GM12878 (cell line): ENCODE measurements at regions not wholly inside any gene's neighbourhood (a gene's known extent, or its start where the extent isn't known, plus 50 kb on each side); places are given as distances from the start of the nearest gene placed in this dataset.

Experiments
- ATAC-seq: fragments of 200-7000 bp; cut with Tn5 transposase; 3 replicates; pipeline ENCODE4 v1.9.1; 2020; ENCODE audit warnings: mild to moderate bottlenecking, moderate library complexity
- BruUV-seq: library from RNA; stranded (reverse); fragments of 400-500 nt; replicated peaks from 2 replicates; lab custom pipeline; 2021; lab: Mats Ljungman, UMichigan
- CTCF ChIA-PET: fragments of 300-600 bp; sonication (Branson Sonifier 250); formaldehyde crosslinking; extraction: SDS; loops from one replicate; lab custom pipeline; 2021; ENCODE audit warnings: inconsistent platforms; lab: Yijun Ruan, JAX
- POLR2A ChIA-PET: fragments of 350-600 bp; formaldehyde crosslinking; extraction: SDS; loops from one replicate; lab custom pipeline; 2021; ENCODE audit warnings: inconsistent platforms; lab: Charles Lee
- RAD21 ChIA-PET: fragments of 300-600 bp; sonication (Branson Sonifier 250); formaldehyde crosslinking; loops from one replicate; lab custom pipeline; 2023; ENCODE audit warnings: antibody characterized with exemption; ENCODE audit not compliant: unreplicated experiment; lab: Charles Lee
- SMC1A ChIA-PET: fragments of 300-600 bp; sonication (Branson Sonifier 250); formaldehyde crosslinking; loops from one replicate; lab custom pipeline; 2023; ENCODE audit not compliant: unreplicated experiment, uncharacterized antibody; lab: Charles Lee
- DNase-seq: peaks from one replicate; pipeline ENCODE4 v3.0.0-alpha.2; 2011; ENCODE audit warnings: low read depth, low spot score
- FAIRE-seq: peaks from 3 replicates; lab custom pipeline; 2011; peaks lifted over from hg19 to GRCh38; lab: Jason Lieb, UNC
- H2AFZ ChIP-seq: 2 replicates; pipeline ENCODE4 v1.6.0; 2011; ENCODE audit warnings: low read depth, low read length, control low read depth; ENCODE audit not compliant: control insufficient read depth
- H3K27ac ChIP-seq: 2 replicates; pipeline ENCODE4 v1.5.1; 2011; ENCODE audit warnings: control low read depth; ENCODE audit not compliant: control insufficient read depth, insufficient read depth
- H3K27me3 ChIP-seq, 2 experiments: replicated peaks in 1 of 2; 2 replicates each; pipeline versions ENCODE4 v1.6.0 to v1.6.1; 2011; ENCODE audit warnings: low read length in 1 of 2; ENCODE audit not compliant: control insufficient read depth in 2 of 2, insufficient read depth in 2 of 2
- H3K36me3 ChIP-seq, 2 experiments: 2 replicates each; pipeline ENCODE4 v1.5.1; 2011; ENCODE audit warnings: low read length in 1 of 2; ENCODE audit not compliant: control insufficient read depth in 2 of 2, insufficient read depth in 2 of 2
- H3K4me1 ChIP-seq: 2 replicates; pipeline ENCODE4 v1.6.1; 2011; ENCODE audit warnings: mild to moderate bottlenecking, low read length, moderate library complexity, mixed read lengths; ENCODE audit not compliant: control insufficient read depth, insufficient read depth
- H3K4me2 ChIP-seq: 2 replicates; pipeline ENCODE4 v1.6.0; 2011; ENCODE audit warnings: control low read depth; ENCODE audit not compliant: control insufficient read depth, insufficient read depth
- H3K4me3 ChIP-seq: fragments of 200-600 bp; sonication (generic); 2 replicates; pipeline ENCODE4 v1.5.1; 2016
- H3K79me2 ChIP-seq: 2 replicates; pipeline ENCODE4 v1.6.0; 2011; ENCODE audit warnings: low read length; ENCODE audit not compliant: control insufficient read depth, insufficient read depth
- H3K9ac ChIP-seq: 2 replicates; pipeline ENCODE4 v1.8.0; 2011; ENCODE audit warnings: low read length, control low read depth, mixed read lengths; ENCODE audit not compliant: control insufficient read depth, insufficient read depth
- H3K9me3 ChIP-seq: replicated peaks from 3 replicates; pipeline ENCODE4 v1.5.1; 2011; ENCODE audit warnings: mild to moderate bottlenecking, low read length; ENCODE audit not compliant: control insufficient read depth, insufficient read depth
- H4K20me1 ChIP-seq: 2 replicates; pipeline ENCODE4 v1.6.0; 2011; ENCODE audit not compliant: control insufficient read depth, insufficient read depth
- BMI1 ChIP-seq: fragments of 450-650 bp; IDR thresholded peaks from 2 replicates; pipeline ENCODE4 v1.6.1; 2016; ENCODE audit warnings: mild to moderate bottlenecking, moderate library complexity, borderline replicate concordance
- CHD4 ChIP-seq: fragments of 200-600 bp; sonication (generic); IDR thresholded peaks from 2 replicates; pipeline ENCODE4 v1.6.1; 2016; ENCODE audit warnings: mild to moderate bottlenecking
- CREM ChIP-seq: IDR thresholded peaks from 2 replicates; pipeline ENCODE4 v1.6.1; 2014; ENCODE audit warnings: antibody characterized with exemption, low read depth
- JUNB ChIP-seq: IDR thresholded peaks from 2 replicates; pipeline ENCODE4 v1.6.1; 2016; ENCODE audit warnings: antibody characterized with exemption, mild to moderate bottlenecking
- MTA2 ChIP-seq: fragments of 450-650 bp; IDR thresholded peaks from 2 replicates; pipeline ENCODE4 v1.6.1; 2016; ENCODE audit warnings: low read depth, mild to moderate bottlenecking, moderate library complexity
- MYB ChIP-seq: fragments of 150-350 bp; IDR thresholded peaks from 2 replicates; pipeline ENCODE4 v1.6.1; 2014; ENCODE audit warnings: mild to moderate bottlenecking, low read depth, low read length, borderline replicate concordance
- NFIC ChIP-seq: IDR thresholded peaks from 2 replicates; pipeline ENCODE4 v1.6.1; 2012; ENCODE audit warnings: low read depth, mild to moderate bottlenecking, inconsistent platforms, low read length, moderate library complexity
- NFYB ChIP-seq: IDR thresholded peaks from 2 replicates; pipeline ENCODE4 v1.6.1; 2011; ENCODE audit warnings: low read depth, mild to moderate bottlenecking, low read length, improper control_type of control experiment, moderate library complexity; ENCODE audit not compliant: insufficient read depth
- PML ChIP-seq: IDR thresholded peaks from 2 replicates; pipeline ENCODE4 v1.6.1; 2012; ENCODE audit warnings: low read length, inconsistent platforms
- POU2F2 ChIP-seq: IDR thresholded peaks from 3 replicates; pipeline ENCODE4 v1.6.1; 2011; ENCODE audit warnings: low read depth, mild to moderate bottlenecking, low read length, borderline replicate concordance
- RBBP5 ChIP-seq: fragments of 200-600 bp; sonication (generic); conservative IDR thresholded peaks from 2 replicates; pipeline ENCODE4 v1.6.1; 2016
- WGBS: methylation state at CpG from one replicate; pipeline ENCODE4 v1.1.6; 2016; ENCODE audit warnings: low lambda C conversion rate; ENCODE audit not compliant: insufficient replicate concordance, insufficient coverage; ENCODE audit errors: missing lambda C conversion rate; 5-methylcytosine and 5-hydroxymethylcytosine counted together
- in situ Hi-C: fragments of 300-500 bp; cut with MboI; formaldehyde crosslinking; loops from 9 replicates; pipeline ENCODE4 v1.14.3; 2018; ENCODE audit warnings: mixed read lengths
- intact Hi-C: fragments of 100-400 bp; cut with micrococcal nuclease; formaldehyde crosslinking; loops from one replicate; pipeline ENCODE4 v1.14.2; 2022; ENCODE audit not compliant: unreplicated experiment
- TF ChIP-seq, protein P1 (sequence below): fragments of 450-650 bp; IDR thresholded peaks from 2 replicates; pipeline ENCODE4 v1.6.1; 2014; ENCODE audit warnings: mild to moderate bottlenecking
- TF ChIP-seq, protein P2 (sequence below): IDR thresholded peaks from 2 replicates; pipeline ENCODE4 v1.6.1; 2012; ENCODE audit warnings: improper control_type of control experiment, low read depth, low read length; ENCODE audit not compliant: insufficient replicate concordance
- TF ChIP-seq, protein P3 (sequence below): fragments of 450-650 bp; IDR thresholded peaks from 2 replicates; pipeline ENCODE4 v1.6.1; 2016; ENCODE audit warnings: mild to moderate bottlenecking
- TF ChIP-seq, protein P4 (sequence below): IDR thresholded peaks from 2 replicates; pipeline ENCODE4 v1.6.1; 2012; ENCODE audit warnings: mild to moderate bottlenecking, low read depth, low read length

DNA sequence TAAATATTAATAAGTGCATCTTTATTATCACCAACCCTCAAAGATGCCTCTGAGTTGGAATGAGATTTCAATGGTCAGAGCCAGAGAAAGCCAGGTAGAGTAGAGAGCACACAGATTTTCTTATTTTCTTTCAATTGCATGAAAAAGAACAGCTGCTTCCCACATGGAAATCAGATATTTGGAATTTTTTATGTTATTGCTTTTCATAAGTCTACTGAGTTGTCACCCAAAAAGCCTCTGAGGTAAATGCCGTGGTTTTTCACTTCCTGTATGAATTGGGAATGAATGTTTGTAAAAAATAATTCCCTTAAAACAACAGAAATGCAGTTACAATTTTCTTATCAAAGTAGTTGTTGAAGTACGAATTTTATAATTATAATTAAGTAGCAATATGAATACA lies 563.1 kb downstream of the RFPL4B start (continued):
- TF ChIP-seq, protein P1, sequence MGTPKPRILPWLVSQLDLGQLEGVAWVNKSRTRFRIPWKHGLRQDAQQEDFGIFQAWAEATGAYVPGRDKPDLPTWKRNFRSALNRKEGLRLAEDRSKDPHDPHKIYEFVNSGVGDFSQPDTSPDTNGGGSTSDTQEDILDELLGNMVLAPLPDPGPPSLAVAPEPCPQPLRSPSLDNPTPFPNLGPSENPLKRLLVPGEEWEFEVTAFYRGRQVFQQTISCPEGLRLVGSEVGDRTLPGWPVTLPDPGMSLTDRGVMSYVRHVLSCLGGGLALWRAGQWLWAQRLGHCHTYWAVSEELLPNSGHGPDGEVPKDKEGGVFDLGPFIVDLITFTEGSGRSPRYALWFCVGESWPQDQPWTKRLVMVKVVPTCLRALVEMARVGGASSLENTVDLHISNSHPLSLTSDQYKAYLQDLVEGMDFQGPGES = no peak
- TF ChIP-seq, protein P2, sequence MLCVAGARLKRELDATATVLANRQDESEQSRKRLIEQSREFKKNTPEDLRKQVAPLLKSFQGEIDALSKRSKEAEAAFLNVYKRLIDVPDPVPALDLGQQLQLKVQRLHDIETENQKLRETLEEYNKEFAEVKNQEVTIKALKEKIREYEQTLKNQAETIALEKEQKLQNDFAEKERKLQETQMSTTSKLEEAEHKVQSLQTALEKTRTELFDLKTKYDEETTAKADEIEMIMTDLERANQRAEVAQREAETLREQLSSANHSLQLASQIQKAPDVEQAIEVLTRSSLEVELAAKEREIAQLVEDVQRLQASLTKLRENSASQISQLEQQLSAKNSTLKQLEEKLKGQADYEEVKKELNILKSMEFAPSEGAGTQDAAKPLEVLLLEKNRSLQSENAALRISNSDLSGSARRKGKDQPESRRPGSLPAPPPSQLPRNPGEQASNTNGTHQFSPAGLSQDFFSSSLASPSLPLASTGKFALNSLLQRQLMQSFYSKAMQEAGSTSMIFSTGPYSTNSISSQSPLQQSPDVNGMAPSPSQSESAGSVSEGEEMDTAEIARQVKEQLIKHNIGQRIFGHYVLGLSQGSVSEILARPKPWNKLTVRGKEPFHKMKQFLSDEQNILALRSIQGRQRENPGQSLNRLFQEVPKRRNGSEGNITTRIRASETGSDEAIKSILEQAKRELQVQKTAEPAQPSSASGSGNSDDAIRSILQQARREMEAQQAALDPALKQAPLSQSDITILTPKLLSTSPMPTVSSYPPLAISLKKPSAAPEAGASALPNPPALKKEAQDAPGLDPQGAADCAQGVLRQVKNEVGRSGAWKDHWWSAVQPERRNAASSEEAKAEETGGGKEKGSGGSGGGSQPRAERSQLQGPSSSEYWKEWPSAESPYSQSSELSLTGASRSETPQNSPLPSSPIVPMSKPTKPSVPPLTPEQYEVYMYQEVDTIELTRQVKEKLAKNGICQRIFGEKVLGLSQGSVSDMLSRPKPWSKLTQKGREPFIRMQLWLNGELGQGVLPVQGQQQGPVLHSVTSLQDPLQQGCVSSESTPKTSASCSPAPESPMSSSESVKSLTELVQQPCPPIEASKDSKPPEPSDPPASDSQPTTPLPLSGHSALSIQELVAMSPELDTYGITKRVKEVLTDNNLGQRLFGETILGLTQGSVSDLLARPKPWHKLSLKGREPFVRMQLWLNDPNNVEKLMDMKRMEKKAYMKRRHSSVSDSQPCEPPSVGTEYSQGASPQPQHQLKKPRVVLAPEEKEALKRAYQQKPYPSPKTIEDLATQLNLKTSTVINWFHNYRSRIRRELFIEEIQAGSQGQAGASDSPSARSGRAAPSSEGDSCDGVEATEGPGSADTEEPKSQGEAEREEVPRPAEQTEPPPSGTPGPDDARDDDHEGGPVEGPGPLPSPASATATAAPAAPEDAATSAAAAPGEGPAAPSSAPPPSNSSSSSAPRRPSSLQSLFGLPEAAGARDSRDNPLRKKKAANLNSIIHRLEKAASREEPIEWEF = no peak
- no peak for TF ChIP-seq POU2F2
- no peak for TF ChIP-seq BMI1
- TF ChIP-seq NFIC = no peak
- TF ChIP-seq PML = no peak
- no peak for TF ChIP-seq RBBP5
- TF ChIP-seq JUNB = no peak
- TF ChIP-seq CHD4 = no peak

DNA sequence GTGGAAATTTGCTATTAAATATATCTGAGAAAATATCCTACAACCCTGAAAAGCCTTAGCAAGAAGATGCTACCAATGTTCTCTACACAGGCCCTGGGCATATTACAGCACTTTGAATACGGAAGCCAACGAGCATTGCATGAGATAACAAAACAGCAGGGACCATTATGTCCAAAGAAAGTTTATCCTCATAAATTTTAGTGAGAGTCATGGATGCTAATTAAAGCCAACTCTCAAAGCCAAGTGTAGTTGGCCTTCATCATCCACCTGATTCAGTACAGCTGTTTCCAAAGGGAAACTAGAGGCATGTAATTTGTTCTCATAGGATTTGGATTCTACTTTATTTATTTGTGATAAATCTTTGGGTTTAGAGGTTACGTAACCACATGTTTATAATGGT lies 564.8 kb downstream of the RFPL4B start:
- Histone ChIP-seq H3K27me3 (no peaks in the 10 kb centered on the region), H3K36me3 (no peaks in the 10 kb centered on the region), H3K4me1 (no peaks in the 10 kb centered on the region), H3K9me3 (no peaks in the 10 kb centered on the region), H3K79me2 (no peaks in the 10 kb centered on the region), H3K27ac (no peak overlapping the region), H4K20me1 (no peaks in the 10 kb centered on the region), H2AFZ (no peak overlapping the region), H3K4me2 (no peak overlapping the region), H3K4me3 (no peak overlapping the region), H3K9ac (no peak overlapping the region)
- intact Hi-C loops = no loop called here
- WGBS = 48% methylated on average over 3 of the region's 3 CpGs
- ChIA-PET SMC1A (no interaction called here), RAD21 (no interaction called here), CTCF (no interaction called here), POLR2A (no interaction called here)
- in situ Hi-C loops = no loop called here
- BruUV-seq = no TSS peak
- ATAC-seq (no peak), FAIRE-seq (no peak), DNase-seq (no peak)
- no peak for TF ChIP-seq MTA2
- TF ChIP-seq CREM = no peak
- no peak for TF ChIP-seq MYB
- TF ChIP-seq, protein P3, sequence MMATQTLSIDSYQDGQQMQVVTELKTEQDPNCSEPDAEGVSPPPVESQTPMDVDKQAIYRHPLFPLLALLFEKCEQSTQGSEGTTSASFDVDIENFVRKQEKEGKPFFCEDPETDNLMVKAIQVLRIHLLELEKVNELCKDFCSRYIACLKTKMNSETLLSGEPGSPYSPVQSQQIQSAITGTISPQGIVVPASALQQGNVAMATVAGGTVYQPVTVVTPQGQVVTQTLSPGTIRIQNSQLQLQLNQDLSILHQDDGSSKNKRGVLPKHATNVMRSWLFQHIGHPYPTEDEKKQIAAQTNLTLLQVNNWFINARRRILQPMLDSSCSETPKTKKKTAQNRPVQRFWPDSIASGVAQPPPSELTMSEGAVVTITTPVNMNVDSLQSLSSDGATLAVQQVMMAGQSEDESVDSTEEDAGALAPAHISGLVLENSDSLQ = no peak
- TF ChIP-seq, protein P4, sequence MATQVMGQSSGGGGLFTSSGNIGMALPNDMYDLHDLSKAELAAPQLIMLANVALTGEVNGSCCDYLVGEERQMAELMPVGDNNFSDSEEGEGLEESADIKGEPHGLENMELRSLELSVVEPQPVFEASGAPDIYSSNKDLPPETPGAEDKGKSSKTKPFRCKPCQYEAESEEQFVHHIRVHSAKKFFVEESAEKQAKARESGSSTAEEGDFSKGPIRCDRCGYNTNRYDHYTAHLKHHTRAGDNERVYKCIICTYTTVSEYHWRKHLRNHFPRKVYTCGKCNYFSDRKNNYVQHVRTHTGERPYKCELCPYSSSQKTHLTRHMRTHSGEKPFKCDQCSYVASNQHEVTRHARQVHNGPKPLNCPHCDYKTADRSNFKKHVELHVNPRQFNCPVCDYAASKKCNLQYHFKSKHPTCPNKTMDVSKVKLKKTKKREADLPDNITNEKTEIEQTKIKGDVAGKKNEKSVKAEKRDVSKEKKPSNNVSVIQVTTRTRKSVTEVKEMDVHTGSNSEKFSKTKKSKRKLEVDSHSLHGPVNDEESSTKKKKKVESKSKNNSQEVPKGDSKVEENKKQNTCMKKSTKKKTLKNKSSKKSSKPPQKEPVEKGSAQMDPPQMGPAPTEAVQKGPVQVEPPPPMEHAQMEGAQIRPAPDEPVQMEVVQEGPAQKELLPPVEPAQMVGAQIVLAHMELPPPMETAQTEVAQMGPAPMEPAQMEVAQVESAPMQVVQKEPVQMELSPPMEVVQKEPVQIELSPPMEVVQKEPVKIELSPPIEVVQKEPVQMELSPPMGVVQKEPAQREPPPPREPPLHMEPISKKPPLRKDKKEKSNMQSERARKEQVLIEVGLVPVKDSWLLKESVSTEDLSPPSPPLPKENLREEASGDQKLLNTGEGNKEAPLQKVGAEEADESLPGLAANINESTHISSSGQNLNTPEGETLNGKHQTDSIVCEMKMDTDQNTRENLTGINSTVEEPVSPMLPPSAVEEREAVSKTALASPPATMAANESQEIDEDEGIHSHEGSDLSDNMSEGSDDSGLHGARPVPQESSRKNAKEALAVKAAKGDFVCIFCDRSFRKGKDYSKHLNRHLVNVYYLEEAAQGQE = no peak
- TF ChIP-seq NFYB = no peak
